Thymus (tissue), 11 donors: ENCODE measurements at regions not wholly inside any gene's neighbourhood (a gene's known extent, or its start where the extent isn't known, plus 50 kb on each side); places are given as distances from the start of the nearest gene placed in this dataset.
"Not testable (repeated sequence)": the region's sequence is repeated elsewhere in the genome, so short reads cannot be mapped to it uniquely, and the experiment has no call there.

Experiments
- DNase-seq, 9 donors: peaks; one replicate each; pipeline ENCODE4 v3.0.0-alpha.2; 2013; ENCODE audit warnings: low spot score in 9 of 9, low read depth in 6 of 9, missing footprints in 1 of 9
- H3K27ac ChIP-seq, 2 donors: one replicate each; pipeline ENCODE4 v1.5.1; 2013; ENCODE audit warnings: control low read depth in 1 of 2, low read depth in 1 of 2, low read length in 1 of 2, mild to moderate bottlenecking in 1 of 2, moderate library complexity in 1 of 2
- H3K27me3 ChIP-seq, 2 donors: one replicate each; pipeline ENCODE4 v1.5.1; 2013; ENCODE audit warnings: low read length in 1 of 2; ENCODE audit not compliant: control insufficient read depth in 2 of 2, insufficient read depth in 1 of 2
- H3K36me3 ChIP-seq, 2 donors: one replicate each; pipeline ENCODE4 v1.5.1; 2013; ENCODE audit warnings: low read length in 1 of 2, mild to moderate bottlenecking in 1 of 2, moderate library complexity in 1 of 2; ENCODE audit not compliant: control insufficient read depth in 2 of 2, insufficient read depth in 2 of 2
- H3K4me1 ChIP-seq, 2 donors: one replicate each; pipeline ENCODE4 v1.5.1; 2013; ENCODE audit warnings: low read length in 2 of 2; ENCODE audit not compliant: control insufficient read depth in 2 of 2, insufficient read depth in 2 of 2
- H3K4me3 ChIP-seq, 2 donors: one replicate each; pipeline ENCODE4 v1.5.1; 2013; ENCODE audit warnings: low read length in 2 of 2, control low read depth in 1 of 2, mild to moderate bottlenecking in 1 of 2
- H3K9me3 ChIP-seq, 2 donors: one replicate each; pipeline ENCODE4 v1.5.1; 2013; ENCODE audit warnings: low read length in 1 of 2, mild to moderate bottlenecking in 1 of 2; ENCODE audit not compliant: control insufficient read depth in 2 of 2, insufficient read depth in 1 of 2
- WGBS: extraction: QIAGEN DNeasy Blood & Tissue Kit; methylation state at CpG from one replicate; pipeline ENCODE4 v1.1.7; 2013; 5-methylcytosine and 5-hydroxymethylcytosine counted together
- donor health status: healthy.

- no peaks in the 10 kb centered on the region for H3K27me3 ChIP-seq
- no peak overlapping the region for H3K27ac ChIP-seq
- 92% methylated on average over 2 of the region's 2 CpGs for WGBS
- no peaks in the 10 kb centered on the region for H3K4me1 ChIP-seq
- no peak overlapping the region for H3K4me3 ChIP-seq
- no peak for DNase-seq
- no peaks in the 10 kb centered on the region for H3K36me3 ChIP-seq
- H3K9me3 ChIP-seq = no peaks in the 10 kb centered on the region
These were observed 944.5 kb downstream of the QKI start for GRCh38 chr6:164359036-164359435.

GRCh38 chr6:164356814-164357213, 942.3 kb downstream of the QKI start:
- Histone ChIP-seq H3K4me3 (no peak overlapping the region), H3K9me3 (no peaks in the 10 kb centered on the region), H3K36me3 (no peaks in the 10 kb centered on the region), H3K27ac (no peak overlapping the region), H3K27me3 (no peaks in the 10 kb centered on the region), H3K4me1 (no peaks in the 10 kb centered on the region)
- WGBS = 92% methylated on average over 1 of the region's 1 CpG
- no peak for DNase-seq

- H3K27me3 ChIP-seq = no peaks in the 10 kb centered on the region
- H3K4me1 ChIP-seq = no peaks in the 10 kb centered on the region
- 91% methylated on average over 2 of the region's 2 CpGs for WGBS
- H3K4me3 ChIP-seq = no peak overlapping the region
- DNase-seq = no peak
- no peaks in the 10 kb centered on the region for H3K36me3 ChIP-seq
- peaks cover 0 to 4% of the 10 kb centered on the region in 2 donors for H3K9me3 ChIP-seq
- no peak overlapping the region for H3K27ac ChIP-seq
These were observed 932.9 kb downstream of the QKI start for GRCh38 chr6:164347455-164347854.

- H3K4me3 ChIP-seq = no peak overlapping the region
These were observed 932.1 kb downstream of the QKI start for GRCh38 chr6:164346631-164347030.

GRCh38 chr6:164345806-164346496, 931.4 kb downstream of the QKI start:
- Histone ChIP-seq H3K4me3 (no peak overlapping the region), H3K36me3 (no peaks in the 10 kb centered on the region), H3K4me1 (no peaks in the 10 kb centered on the region), H3K9me3 (peaks cover 0 to 4% of the 10 kb centered on the region in 2 donors), H3K27me3 (no peaks in the 10 kb centered on the region), H3K27ac (no peak overlapping the region)
- WGBS = 85% methylated on average over 8 of the region's 8 CpGs
- no peak for DNase-seq

More at GRCh38 chr6:164346631-164347030, 932.1 kb downstream of the QKI start:
- Histone ChIP-seq H3K36me3 (no peaks in the 10 kb centered on the region), H3K27me3 (no peaks in the 10 kb centered on the region), H3K4me1 (no peaks in the 10 kb centered on the region), H3K27ac (no peak overlapping the region), H3K9me3 (peaks cover 0 to 4% of the 10 kb centered on the region in 2 donors)
- no peak for DNase-seq

GRCh38 chr6:164345327-164345726, 930.8 kb downstream of the QKI start:
- Histone ChIP-seq H3K4me3 (no peak overlapping the region), H3K9me3 (peaks cover 0 to 4% of the 10 kb centered on the region in 2 donors), H3K4me1 (no peaks in the 10 kb centered on the region), H3K27me3 (no peaks in the 10 kb centered on the region), H3K36me3 (no peaks in the 10 kb centered on the region), H3K27ac (no peak overlapping the region)
- WGBS = 83% methylated on average over 3 of the region's 3 CpGs
- no peak for DNase-seq

GRCh38 chr6:164344801-164345291, 930.3 kb downstream of the QKI start:
- DNase-seq = no peak
- Histone ChIP-seq H3K36me3 (no peaks in the 10 kb centered on the region), H3K9me3 (peaks cover 0 to 4% of the 10 kb centered on the region in 2 donors), H3K4me3 (no peak overlapping the region), H3K27ac (no peak overlapping the region), H3K27me3 (no peaks in the 10 kb centered on the region), H3K4me1 (no peaks in the 10 kb centered on the region)
- WGBS = 56% methylated on average over 7 of the region's 7 CpGs

- H3K4me3 ChIP-seq, DNase-seq, H3K27ac ChIP-seq, H3K27me3 ChIP-seq, H3K36me3 ChIP-seq, H3K4me1 ChIP-seq: not testable (repeated sequence)
- 91% methylated on average over 4 of the region's 4 CpGs for WGBS
- peaks cover 0 to 15% of the 10 kb centered on the region in 2 donors for H3K9me3 ChIP-seq
These were observed 924.9 kb downstream of the QKI start for GRCh38 chr6:164339442-164339841.

- DNase-seq = no peak
- no peak overlapping the region for H3K4me3 ChIP-seq
- no peak overlapping the region for H3K27ac ChIP-seq
- no peaks in the 10 kb centered on the region for H3K4me1 ChIP-seq
- H3K9me3 ChIP-seq = peaks cover 0 to 11% of the 10 kb centered on the region in 2 donors
- H3K27me3 ChIP-seq = no peaks in the 10 kb centered on the region
- 91% methylated on average over 4 of the region's 4 CpGs for WGBS
- no peaks in the 10 kb centered on the region for H3K36me3 ChIP-seq
These were observed 923.4 kb downstream of the QKI start for GRCh38 chr6:164337925-164338397.
